Gastroesophageal sphincter (tissue), 4 donors: ENCODE measurements at regions not wholly inside any gene's neighbourhood (a gene's known extent, or its start where the extent isn't known, plus 50 kb on each side); places are given as distances from the start of the nearest gene placed in this dataset.
A peak's percentile ranks its signal among the peaks of the same experiment; 100 is the strongest.

Experiments
- ATAC-seq: fragments of 150-250 bp; one replicate; pipeline ENCODE4 v1.9.1; 2016; ENCODE audit warnings: mild to moderate bottlenecking, moderate library complexity
- H3K27ac ChIP-seq, 4 donors: fragments of 200-600 bp; sonication (generic) in 3 of 4; 1 replicate in 3 of 4; 2 replicates in 1 of 4; pipeline ENCODE4 v1.5.1; 2016 to 2019
- H3K27me3 ChIP-seq: fragments of 200-600 bp; sonication (generic); one replicate; pipeline ENCODE4 v1.5.1; 2019
- H3K36me3 ChIP-seq, 2 donors: fragments of 200-600 bp; sonication (generic); one replicate each; pipeline ENCODE4 v1.5.1; 2019; ENCODE audit warnings: control low read depth in 1 of 2
- H3K4me1 ChIP-seq, 3 donors: fragments of 200-600 bp; sonication (generic); 1 replicate in 2 of 3; 2 replicates in 1 of 3; pipeline ENCODE4 v1.5.1; 2016 to 2019; ENCODE audit warnings: control low read depth in 2 of 3
- H3K4me3 ChIP-seq, 2 donors: fragments of 200-600 bp; sonication (generic); one replicate each; pipeline ENCODE4 v1.5.1; 2019; ENCODE audit warnings: mild to moderate bottlenecking in 1 of 2, moderate library complexity in 1 of 2
- H3K9me3 ChIP-seq, 3 donors: fragments of 200-600 bp; sonication (generic); one replicate each; pipeline ENCODE4 v1.5.1; 2017 to 2019; ENCODE audit warnings: control low read depth in 2 of 3
- EP300 ChIP-seq: sonication (generic); formaldehyde crosslinking; IDR thresholded peaks from one replicate; pipeline ENCODE4 v1.6.1; 2017; ENCODE audit warnings: antibody characterized with exemption, mild to moderate bottlenecking
- POLR2A ChIP-seq, 2 donors: fragments of 450-650 bp; IDR thresholded peaks; one replicate each; pipeline ENCODE4 v1.6.1; 2017; ENCODE audit warnings: antibody characterized with exemption in 2 of 2, mild to moderate bottlenecking in 2 of 2, moderate library complexity in 1 of 2
- POLR2AphosphoS5 ChIP-seq: sonication (generic); formaldehyde crosslinking; IDR thresholded peaks from one replicate; pipeline ENCODE4 v1.6.1; 2017; ENCODE audit warnings: antibody characterized with exemption
- WGBS, 2 donors: methylation state at CpG; one replicate each; pipeline ENCODE4 v1.1.5; 2018; ENCODE audit warnings: low coverage in 1 of 2; 5-methylcytosine and 5-hydroxymethylcytosine counted together
- TF ChIP-seq, protein P1 (sequence below), 4 experiments: fragments of 200-600 bp in 2 of 4; fragments of 450-650 bp in 2 of 4; sonication (generic) in 1 of 4; IDR thresholded peaks; one replicate each; pipeline ENCODE4 v1.5.1; 2017 to 2019; ENCODE audit warnings: antibody characterized with exemption in 4 of 4, mild to moderate bottlenecking in 2 of 4, moderate library complexity in 2 of 4

DNA sequence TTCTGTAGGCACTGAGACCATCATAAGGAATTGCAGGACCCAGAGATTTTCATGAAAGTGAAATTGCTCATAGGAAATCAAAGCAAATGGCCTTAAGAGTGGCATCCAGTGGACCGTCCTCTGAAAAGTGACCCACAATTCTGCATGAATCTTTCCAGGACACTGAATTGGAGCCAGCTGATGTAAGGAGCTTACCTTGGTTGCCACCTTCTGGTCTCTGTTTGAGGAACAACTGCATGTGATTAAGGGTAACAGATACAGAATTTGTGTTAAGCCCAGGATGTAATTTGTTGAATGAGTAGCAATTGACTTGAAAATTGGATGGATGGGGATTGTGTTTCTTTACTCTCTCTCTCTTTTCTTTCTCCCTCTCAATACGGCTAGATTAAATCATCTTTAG lies 49.9 kb upstream of the GAS1 start:
- TF ChIP-seq EP300 (no peak), POLR2A (IDR thresholded peaks at IDR 0.05) (no peak)
- TF ChIP-seq, protein P1, sequence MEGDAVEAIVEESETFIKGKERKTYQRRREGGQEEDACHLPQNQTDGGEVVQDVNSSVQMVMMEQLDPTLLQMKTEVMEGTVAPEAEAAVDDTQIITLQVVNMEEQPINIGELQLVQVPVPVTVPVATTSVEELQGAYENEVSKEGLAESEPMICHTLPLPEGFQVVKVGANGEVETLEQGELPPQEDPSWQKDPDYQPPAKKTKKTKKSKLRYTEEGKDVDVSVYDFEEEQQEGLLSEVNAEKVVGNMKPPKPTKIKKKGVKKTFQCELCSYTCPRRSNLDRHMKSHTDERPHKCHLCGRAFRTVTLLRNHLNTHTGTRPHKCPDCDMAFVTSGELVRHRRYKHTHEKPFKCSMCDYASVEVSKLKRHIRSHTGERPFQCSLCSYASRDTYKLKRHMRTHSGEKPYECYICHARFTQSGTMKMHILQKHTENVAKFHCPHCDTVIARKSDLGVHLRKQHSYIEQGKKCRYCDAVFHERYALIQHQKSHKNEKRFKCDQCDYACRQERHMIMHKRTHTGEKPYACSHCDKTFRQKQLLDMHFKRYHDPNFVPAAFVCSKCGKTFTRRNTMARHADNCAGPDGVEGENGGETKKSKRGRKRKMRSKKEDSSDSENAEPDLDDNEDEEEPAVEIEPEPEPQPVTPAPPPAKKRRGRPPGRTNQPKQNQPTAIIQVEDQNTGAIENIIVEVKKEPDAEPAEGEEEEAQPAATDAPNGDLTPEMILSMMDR (IDR thresholded peaks at IDR 0.05): peak in 1 of 4 experiments; percentile 24
- H3K27me3 ChIP-seq: no peaks in the 10 kb centered on the region
- no peak for ATAC-seq
- WGBS, 2 donors: 25 to 47% methylated on average over 2 of the region's 2 CpGs
- H3K36me3 ChIP-seq: no peaks in the 10 kb centered on the region
- H3K9me3 ChIP-seq: no peaks in the 10 kb centered on the region
- no peaks in the 10 kb centered on the region for H3K4me1 ChIP-seq
- no peak overlapping the region for H3K4me3 ChIP-seq
- H3K27ac ChIP-seq: no peak overlapping the region

DNA sequence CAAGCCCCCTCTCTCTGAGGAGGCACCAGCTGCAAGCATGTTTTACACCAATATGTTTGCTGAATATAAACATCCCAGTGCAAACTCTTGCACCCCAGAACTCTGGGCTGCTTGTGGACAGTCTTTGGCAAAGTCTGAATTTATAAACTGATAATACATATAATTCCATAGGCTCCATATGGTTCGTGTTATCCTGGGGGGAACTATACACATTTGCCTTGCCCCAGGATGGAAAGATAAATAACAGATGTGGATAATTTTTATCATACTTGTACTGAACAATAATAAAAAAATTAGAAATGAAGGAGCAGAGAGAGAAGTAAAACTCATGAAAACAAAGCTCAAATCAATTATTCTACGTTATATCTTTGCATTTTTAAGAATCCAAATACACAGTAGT lies 50.6 kb upstream of the GAS1 start:
- ATAC-seq: no peak
- no peaks in the 10 kb centered on the region for H3K4me1 ChIP-seq
- WGBS, 2 donors: 66 to 88% methylated on average over 1 to 2 of the region's 2 CpGs
- peaks cover 0 to 4% (median 0%) of the 10 kb centered on the region in 3 donors for H3K9me3 ChIP-seq
- H3K4me3 ChIP-seq: no peak overlapping the region
- no peak overlapping the region for H3K27ac ChIP-seq
- H3K36me3 ChIP-seq: no peaks in the 10 kb centered on the region
- no peaks in the 10 kb centered on the region for H3K27me3 ChIP-seq
- TF ChIP-seq EP300 (no peak), POLR2A (IDR thresholded peaks at IDR 0.05) (no peak), POLR2AphosphoS5 (no peak)
- TF ChIP-seq, protein P1 (IDR thresholded peaks at IDR 0.05): no peak

DNA sequence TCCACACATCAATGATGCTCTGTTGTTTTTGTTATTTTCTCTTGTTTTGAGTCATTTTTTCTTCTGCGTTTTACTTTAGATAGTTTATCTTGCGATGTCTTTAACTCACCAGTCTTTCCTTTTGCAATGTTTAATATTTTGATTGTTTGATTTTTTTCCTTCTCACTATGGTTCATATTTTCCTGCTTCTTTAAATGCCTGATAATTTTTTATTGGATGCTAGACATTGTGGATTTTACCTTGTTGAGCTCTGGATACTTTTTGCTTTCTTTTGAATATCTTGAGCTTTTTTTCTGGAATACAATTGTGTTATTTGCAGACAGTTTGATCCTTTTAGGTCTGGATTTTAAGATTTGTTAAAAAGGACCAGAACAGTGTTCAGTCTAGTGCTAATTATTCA lies 55.2 kb upstream of the GAS1 start:
- no peak overlapping the region for H3K27ac ChIP-seq
- TF ChIP-seq EP300: no peak
- TF ChIP-seq POLR2A (IDR thresholded peaks at IDR 0.05): no peak
- TF ChIP-seq, protein P1 (IDR thresholded peaks at IDR 0.05): no peak
- TF ChIP-seq POLR2AphosphoS5: no peak
- 100% methylated on average over 2 of the region's 2 CpGs for WGBS, 2 donors

DNA sequence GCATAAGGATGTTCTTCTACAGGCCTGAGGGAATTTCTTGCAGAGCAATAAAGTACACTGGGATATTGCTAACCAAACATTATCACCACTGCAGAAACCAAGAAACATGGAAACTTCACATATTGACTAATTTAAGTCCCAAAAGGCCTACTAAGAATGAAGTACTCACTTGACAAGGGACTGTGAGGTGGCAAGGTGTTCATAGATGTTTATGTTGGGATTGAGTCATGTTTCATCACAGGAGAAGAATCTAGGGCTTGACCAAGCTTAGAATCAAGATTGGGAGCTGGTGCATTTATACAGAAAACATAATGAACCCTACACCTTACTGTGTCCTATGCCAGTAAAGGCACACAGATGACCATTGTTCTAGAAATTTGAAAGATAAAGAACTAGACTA lies 56.7 kb upstream of the GAS1 start:
- TF ChIP-seq POLR2AphosphoS5 (no peak), POLR2A (IDR thresholded peaks at IDR 0.05) (no peak), EP300 (no peak)
- TF ChIP-seq, protein P1 (IDR thresholded peaks at IDR 0.05): no peak
- peaks cover 0 to 20% (median 3%) of the 10 kb centered on the region in 3 donors for H3K4me1 ChIP-seq
- H3K36me3 ChIP-seq: no peaks in the 10 kb centered on the region
- H3K4me3 ChIP-seq: no peak overlapping the region
- no peaks in the 10 kb centered on the region for H3K27me3 ChIP-seq
- peaks cover 0 to 4% (median 0%) of the 10 kb centered on the region in 3 donors for H3K9me3 ChIP-seq
- H3K27ac ChIP-seq: no peak overlapping the region
- ATAC-seq: no peak

More for the DNA sequence above, 55.2 kb upstream of the GAS1 start:
- no peaks in the 10 kb centered on the region for H3K36me3 ChIP-seq
- H3K4me1 ChIP-seq: peaks cover 0 to 6% (median under 1%) of the 10 kb centered on the region in 3 donors
- H3K9me3 ChIP-seq: peaks cover 0 to 4% (median 0%) of the 10 kb centered on the region in 3 donors
- ATAC-seq: no peak
- H3K27me3 ChIP-seq: no peaks in the 10 kb centered on the region
- H3K4me3 ChIP-seq: no peak overlapping the region

DNA sequence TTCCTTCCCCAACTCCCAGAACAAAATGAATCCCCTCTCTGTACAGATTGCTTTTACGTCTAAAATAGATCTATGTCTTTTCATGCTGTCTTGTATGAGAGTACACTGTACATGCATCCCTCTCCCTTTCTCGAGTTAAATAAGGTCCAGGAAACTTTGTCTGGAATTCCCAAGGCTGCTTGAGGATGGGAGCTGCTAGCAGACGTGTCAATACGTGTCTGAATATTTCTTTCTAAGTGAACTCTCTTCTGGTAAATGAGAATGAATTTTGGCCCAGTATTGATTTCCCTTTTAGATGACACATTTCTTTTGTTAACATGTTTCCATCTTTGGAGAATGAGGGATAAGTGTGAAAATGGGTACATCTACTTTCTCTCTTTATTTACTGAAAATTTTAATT lies 59.6 kb upstream of the GAS1 start:
- WGBS, 2 donors: 83 to 85% methylated on average over 4 of the region's 4 CpGs
- H3K27me3 ChIP-seq: no peaks in the 10 kb centered on the region
- ATAC-seq: no peak
- no peak overlapping the region for H3K4me3 ChIP-seq
- no peak for TF ChIP-seq EP300
- TF ChIP-seq POLR2AphosphoS5: no peak
- TF ChIP-seq, protein P1 (IDR thresholded peaks at IDR 0.05): no peak
- no peak for TF ChIP-seq POLR2A (IDR thresholded peaks at IDR 0.05)
- H3K36me3 ChIP-seq: no peaks in the 10 kb centered on the region
- peaks cover 0 to 20% (median 3%) of the 10 kb centered on the region in 3 donors for H3K4me1 ChIP-seq
- no peak overlapping the region for H3K27ac ChIP-seq
- peaks cover 0 to 4% (median 0%) of the 10 kb centered on the region in 3 donors for H3K9me3 ChIP-seq
